ENCODE measurements at regions not wholly inside any gene's neighbourhood (a gene's known extent, or its start where the extent isn't known, plus 50 kb on each side); places are given as distances from the start of the nearest gene placed in this dataset.

- DNase-seq (ENCODE audit: extremely low spot score), result no peak
- POLR2A ChIA-PET, result no interaction called here
- CTCF ChIA-PET, result no interaction called here
- no peak for TF ChIP-seq CTCF (IDR thresholded peaks at IDR 0.05; ENCODE audit: control extremely low read depth, extremely low read depth, low read depth, missing control alignments)
These were observed 1100.2 kb downstream of the CBLN2 start for GRCh38 chr18:71443706-71444480.

- ChIA-PET CTCF (no interaction called here), POLR2A (no interaction called here)
- TF ChIP-seq CTCF (IDR thresholded peaks at IDR 0.05; ENCODE audit: control extremely low read depth, extremely low read depth, low read depth, missing control alignments), result no peak
- no peak for DNase-seq (ENCODE audit: extremely low spot score)
These were observed 1101.4 kb downstream of the CBLN2 start for GRCh38 chr18:71442731-71443141.

DNA sequence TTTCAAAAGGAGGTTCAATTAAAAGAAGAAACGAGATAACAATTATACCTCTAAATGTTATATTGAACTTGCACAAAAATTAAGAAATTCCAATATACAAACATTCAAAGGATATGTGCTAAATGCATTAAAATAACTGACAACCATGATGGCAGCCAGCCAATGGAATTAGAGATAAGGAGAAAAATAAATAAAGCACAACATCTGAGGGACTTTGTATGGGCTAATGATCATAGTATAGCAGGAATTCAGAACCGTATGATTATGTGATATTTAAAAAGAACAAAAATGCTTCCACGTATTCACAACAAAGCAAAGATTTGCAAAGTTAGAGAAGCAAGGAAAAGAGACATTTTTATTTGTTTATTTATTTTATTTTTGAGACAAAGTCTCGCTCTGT is 1103.0 kb downstream of the CBLN2 start:
- DNase-seq (ENCODE audit: extremely low spot score), result no peak
- CTCF ChIA-PET, result no interaction called here
- TF ChIP-seq CTCF (IDR thresholded peaks at IDR 0.05; ENCODE audit: control extremely low read depth, extremely low read depth, low read depth, missing control alignments), result no peak
- POLR2A ChIA-PET, result no interaction called here

- DNase-seq (ENCODE audit: extremely low spot score), result no peak
- no peak for TF ChIP-seq CTCF (IDR thresholded peaks at IDR 0.05; ENCODE audit: control extremely low read depth, extremely low read depth, low read depth, missing control alignments)
- CTCF ChIA-PET, result no interaction called here
- POLR2A ChIA-PET, result no interaction called here
These were observed 1106.6 kb downstream of the CBLN2 start for GRCh38 chr18:71437511-71437910.

DNA sequence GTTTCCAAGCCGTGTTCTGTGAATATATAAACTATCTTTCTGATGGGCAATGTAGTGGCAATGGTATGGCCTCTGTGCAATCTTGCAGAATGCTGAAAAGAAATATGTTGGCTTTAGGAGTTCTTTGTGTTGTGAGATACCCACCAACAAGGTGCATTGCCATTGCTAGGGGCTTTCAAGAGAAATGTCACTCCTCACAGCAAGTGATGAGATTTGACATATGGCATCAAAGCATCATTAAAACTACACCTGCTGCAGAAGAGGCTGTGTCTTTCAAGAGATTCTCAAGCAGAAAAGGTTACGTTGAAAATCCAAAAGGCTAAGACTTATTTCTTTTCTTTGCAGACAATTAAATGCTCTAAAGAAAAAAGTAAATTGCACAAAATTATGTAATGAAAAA is 1110.8 kb downstream of the CBLN2 start:
- ChIA-PET POLR2A (no interaction called here), CTCF (no interaction called here)
- DNase-seq (ENCODE audit: extremely low spot score), result no peak
- TF ChIP-seq CTCF (IDR thresholded peaks at IDR 0.05; ENCODE audit: control extremely low read depth, extremely low read depth, low read depth, missing control alignments), result no peak

DNA sequence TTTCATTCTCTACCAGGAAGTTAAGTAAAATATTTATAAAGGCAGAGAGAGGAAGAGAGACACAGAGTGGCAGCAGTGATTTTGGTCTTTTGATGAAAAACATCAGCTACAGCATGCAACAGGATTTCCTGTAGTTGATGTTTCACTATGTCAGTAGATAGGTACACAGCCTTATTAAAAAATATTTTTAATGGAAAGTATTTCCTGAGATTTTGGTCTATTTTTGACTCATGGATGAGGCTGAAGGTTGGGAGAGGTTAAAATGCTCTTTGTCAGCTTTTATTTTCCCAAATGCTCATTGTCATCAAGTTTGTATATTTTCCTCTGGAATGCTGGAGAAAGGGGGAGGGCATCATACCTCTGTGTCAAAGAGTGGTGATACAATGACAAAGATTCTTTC is 1112.5 kb downstream of the CBLN2 start:
- no peak for TF ChIP-seq CTCF (IDR thresholded peaks at IDR 0.05; ENCODE audit: control extremely low read depth, extremely low read depth, low read depth, missing control alignments)

More for the DNA sequence above, 1112.5 kb downstream of the CBLN2 start:
- DNase-seq (ENCODE audit: extremely low spot score), result no peak
- ChIA-PET POLR2A (no interaction called here), CTCF (no interaction called here)

Measured in GM10248 (cell line).